HG02870 (cell line): ENCODE measurements at regions not wholly inside any gene's neighbourhood (a gene's known extent, or its start where the extent isn't known, plus 50 kb on each side); places are given as distances from the start of the nearest gene placed in this dataset.
A peak's percentile ranks its signal among the peaks of the same experiment; 100 is the strongest.

ENCODE experiments used
- ATAC-seq: cut with Tn5 transposase; IDR thresholded peaks from one replicate; pipeline ENCODE4 v1.9.1; 2021; ENCODE audit warnings: mild to moderate bottlenecking, moderate library complexity; ENCODE audit not compliant: unreplicated experiment

DNA sequence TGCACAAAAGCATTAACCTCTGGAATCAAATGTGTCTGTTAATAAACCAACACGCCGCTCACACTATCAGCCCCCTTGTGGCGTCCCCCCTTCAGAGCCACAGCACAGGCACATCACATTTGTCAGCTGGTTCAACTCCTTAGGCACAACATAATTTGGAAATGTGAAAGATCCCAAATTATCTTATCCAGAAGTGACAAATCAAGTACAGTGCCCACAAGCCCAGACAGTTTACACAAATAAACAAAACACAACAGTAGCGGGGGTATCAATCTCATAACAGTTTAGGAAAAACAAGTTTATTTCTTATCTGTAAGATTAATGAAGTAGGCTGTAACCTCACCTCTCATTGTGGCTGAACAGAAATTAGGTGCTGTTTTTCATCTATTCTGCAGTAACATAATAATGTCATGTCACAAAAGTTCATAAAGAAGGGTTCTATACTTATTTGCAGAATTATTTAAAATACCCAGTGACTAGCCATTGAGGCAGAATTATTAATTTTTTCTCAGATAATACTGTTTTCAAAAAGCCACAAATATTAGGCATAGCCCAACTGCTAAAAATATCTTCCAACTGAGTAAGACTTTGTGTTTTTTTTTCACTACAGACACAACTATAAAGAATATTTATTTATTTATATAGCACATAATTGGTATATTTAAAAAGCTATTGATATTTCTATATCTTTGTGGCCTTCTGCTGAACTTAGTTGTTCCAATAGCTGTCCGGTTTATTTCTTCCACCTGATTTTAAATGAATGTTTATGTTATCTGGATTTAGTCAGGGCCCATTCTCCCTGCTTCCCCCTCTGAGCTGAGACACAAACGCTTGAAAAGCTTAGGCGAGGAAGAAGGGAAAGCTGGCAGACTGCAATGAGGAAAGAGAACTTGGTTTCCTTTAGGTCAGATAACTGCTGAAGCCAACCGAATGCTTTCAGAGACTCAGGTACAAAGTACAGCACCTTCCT is 214.7 kb downstream of the QDPR start:
- ATAC-seq, result no peak

DNA sequence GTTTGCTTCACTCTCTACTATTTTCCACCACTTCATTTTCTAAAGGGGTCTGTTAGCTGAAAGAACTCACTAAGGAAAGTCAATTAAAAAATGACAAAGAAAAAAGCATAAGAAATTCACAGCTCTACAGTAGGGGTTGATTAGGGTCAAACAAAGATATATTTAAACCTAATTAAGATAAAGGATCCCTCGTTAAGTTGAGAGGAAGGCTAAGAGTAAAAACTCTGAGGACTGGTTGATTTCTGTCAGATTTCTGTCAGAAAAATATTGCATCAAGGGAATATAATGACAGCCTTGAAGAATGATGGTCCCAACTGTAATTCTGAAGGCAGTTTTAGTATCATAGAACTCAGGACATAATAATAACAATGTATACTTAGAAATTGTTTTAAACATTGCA is 218.0 kb downstream of the QDPR start:
- ATAC-seq, result no peak

DNA sequence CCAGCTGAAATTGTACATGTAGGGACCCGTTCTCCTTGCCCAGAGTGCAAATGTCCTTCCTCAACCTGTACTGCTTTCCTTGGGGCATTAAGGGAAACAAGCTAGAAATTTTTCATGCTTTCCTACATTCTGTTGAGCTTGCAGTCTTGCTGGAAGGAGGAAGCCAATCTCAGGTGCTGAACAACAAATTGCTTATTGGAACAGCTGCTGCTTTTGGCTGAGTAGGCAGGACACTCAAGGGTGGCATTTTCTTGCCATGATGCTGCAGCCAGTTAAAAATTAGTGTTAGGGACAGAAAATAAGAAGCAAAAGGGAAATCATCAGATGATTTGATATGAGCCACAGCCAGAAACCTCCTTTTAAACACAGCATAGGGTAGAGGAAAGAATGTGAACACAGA is 223.7 kb downstream of the QDPR start:
- no peak for ATAC-seq

DNA sequence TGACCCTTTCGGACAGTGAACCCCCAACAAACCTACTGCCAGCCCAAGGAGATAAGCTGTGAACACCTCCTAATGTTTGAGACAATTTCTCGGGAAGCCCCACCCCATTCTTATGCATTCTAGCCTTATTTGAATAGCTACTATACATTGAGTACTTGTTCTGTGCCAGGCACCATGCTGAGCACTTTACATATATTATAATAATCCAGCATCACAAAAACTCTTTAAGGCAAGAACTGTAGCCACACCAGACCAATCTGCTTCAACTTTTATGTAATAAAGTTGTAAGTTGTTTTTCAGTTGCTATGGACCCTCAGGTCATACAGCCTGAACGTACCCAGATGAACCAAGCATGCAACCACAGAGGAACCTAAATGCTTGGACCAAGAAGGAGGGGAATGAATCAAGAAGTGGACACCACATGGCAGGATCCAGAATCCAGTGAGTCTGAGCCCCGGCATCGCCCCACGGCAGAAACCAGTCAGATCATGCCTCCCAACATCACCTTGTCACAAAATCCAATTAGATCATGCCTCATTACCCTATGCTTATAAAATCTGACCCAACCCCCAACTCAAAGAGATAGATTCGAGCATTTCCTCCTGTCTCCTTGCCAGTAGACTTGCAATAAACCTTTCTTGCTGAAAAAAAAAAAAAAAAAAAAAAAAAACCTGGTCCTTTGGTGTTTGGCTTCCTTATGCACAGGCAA is 225.0 kb downstream of the QDPR start:
- no peak for ATAC-seq

GRCh38 chr4:17285747-17286146 is 226.1 kb downstream of the QDPR start:
- no peak for ATAC-seq

DNA sequence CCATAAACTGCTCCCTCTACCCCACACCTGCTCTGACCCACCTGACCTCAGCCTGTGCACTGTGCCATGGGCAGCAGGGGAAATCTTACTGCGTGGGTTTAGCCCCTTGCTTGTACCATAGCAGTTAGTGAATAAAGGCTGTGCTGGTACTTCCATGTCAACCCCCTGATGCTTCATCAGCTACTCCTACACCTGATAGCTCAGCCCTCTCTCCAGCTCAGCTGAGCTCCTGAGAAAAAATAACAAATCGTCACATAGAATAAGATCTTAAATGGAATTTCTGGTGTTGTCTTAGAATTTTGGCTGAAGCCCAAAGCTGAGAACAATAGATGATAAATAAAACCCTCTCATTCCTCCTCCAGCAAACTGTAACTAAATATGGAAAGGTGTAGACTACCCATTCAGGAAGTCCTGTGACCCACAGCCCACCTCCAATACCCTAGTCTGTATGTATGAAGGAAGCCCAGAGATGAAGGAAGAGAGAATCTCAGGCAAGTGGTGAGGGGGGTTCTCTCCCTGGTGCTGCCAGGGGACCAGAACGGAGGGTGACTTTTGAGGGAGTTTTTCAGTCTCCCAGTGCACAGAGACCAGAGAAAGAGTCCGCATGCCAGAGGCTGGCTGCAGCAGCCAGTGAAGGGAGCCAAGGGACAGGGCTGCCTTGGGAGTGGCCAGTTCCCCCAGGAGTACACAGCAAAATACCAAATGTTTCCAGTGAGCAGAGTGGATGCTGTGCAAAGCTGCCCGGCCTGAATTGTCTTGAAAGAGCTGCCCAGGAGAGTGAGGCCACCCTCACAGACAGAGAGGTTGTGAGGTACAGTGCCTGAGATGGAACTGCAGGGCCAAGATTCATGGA is 227.3 kb downstream of the QDPR start:
- ATAC-seq, result no peak

GRCh38 chr4:17283832-17284231 is 228.1 kb downstream of the QDPR start:
- no peak for ATAC-seq

DNA sequence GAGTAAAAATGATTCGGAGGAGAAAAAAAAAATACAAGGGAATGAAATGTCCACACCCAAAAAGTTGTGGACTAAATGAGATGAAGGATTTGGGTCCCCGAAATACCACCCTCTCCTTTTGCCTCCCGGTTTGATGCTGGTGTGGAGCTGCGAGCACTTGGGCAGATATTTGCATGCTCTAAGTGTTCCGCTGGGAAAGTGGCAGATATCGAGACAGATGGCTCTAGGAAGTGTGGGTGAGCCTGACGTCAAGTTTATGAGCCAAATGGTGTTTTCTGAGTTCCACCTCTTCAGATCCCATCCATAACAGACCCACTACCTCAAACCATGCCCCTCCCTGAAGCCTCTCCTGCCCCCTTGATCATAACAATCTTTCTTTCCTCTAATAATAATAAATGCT is 228.6 kb downstream of the QDPR start:
- no peak for ATAC-seq

GRCh38 chr4:17280261-17281018 is 231.4 kb downstream of the QDPR start:
- ATAC-seq, result no peak

DNA sequence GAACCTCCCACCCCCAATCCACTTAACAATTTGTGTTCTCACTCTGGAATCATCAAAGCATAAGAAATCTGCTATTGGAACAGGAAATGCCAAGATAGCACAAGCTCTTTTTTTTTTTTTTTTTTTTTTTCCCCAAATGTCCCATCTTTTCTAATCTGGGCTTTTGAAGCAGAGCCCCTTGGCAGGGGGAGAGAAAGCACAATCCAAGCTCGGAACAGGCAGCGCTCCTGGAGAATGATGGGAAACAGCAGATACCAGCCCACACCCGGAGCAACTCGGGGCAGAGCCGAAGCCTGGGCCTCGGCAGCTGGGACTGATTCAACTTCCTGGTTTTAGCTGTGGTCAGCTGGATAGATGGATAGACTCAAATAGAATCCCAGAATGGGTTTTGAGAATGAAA is 235.1 kb downstream of the QDPR start:
- ATAC-seq, result no peak

GRCh38 chr4:17275836-17276235 is 236.1 kb downstream of the QDPR start:
- ATAC-seq, result no peak

DNA sequence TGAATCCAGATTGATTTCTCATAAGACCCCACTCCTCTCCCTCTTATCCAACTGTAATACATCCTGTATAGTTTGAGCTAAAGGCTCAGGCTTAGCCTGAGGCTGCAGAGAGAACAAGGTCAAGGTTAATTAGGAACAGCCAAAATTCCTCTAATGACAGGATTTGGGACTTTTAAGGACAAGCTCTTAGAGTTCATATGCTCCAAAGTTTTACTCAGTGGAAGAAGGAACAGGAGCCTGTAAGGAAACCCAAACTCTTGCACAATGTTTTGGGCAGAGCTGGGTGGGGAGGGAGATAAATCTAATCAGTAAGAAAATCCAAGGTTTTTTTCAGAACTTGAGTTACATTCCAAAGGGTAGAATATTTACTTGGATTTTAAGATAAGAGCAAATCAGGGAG is 238.8 kb downstream of the QDPR start:
- no peak for ATAC-seq

DNA sequence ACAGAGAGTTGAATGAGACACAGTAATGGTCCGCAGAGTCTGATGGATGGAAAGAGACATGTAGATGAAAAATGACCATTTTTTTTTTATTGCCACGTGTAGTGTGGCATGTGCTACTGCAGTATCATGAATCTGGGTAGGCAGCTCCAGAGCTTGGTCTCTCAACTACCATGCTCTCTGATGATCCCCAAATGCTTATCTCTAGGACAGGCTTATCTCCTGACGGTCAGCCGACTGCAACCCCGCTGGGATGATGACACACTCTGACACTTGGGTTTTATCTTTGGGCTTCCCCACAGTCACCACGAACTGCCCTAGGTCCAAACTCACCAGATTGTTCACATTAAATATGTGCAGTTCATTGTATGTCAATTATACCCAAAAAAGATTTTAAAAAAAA is 239.7 kb downstream of the QDPR start:
- ATAC-seq, result no peak

- ATAC-seq, result no peak
These were observed 246.2 kb downstream of the QDPR start for GRCh38 chr4:17265653-17266052.

- ATAC-seq, result no peak
These were observed 246.8 kb downstream of the QDPR start for GRCh38 chr4:17265139-17265538.

DNA sequence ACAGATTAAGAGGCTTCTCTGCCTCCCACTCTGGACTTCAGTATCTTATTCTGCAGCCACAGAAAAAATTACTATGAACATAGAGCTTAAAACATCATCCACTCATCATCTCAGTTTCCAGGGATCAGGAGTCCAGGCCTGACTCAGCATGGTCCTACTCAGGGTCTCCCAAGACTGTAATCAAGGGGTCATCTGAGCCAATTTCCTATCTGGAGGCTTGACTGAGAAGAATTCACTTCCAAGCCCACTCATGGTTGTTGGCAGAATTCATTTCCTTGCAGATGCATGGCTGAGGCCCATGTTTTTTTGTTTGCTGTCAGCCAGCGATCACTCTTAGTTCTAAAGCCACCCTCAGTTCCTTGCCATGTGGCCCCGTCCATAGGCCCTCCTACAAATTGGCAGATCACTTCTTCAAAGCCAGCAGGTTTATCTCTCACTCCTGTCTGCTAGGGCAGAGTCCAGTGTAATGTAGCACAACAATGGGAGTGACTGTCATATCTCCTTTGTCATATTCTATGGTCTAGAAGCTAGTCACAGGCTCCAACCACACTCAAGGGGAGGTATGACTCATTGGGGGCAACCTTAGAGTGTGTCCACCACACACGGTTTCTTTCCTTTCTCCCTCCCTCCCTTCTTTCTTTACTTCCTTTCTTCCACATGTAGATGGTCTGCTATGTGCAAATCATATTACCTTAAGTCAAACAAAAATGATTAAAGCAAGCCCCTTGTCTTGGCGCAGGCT is 251.6 kb downstream of the QDPR start:
- peak; percentile 64 for ATAC-seq

- no peak for ATAC-seq
These were observed 253.8 kb downstream of the QDPR start for GRCh38 chr4:17258106-17258505.

DNA sequence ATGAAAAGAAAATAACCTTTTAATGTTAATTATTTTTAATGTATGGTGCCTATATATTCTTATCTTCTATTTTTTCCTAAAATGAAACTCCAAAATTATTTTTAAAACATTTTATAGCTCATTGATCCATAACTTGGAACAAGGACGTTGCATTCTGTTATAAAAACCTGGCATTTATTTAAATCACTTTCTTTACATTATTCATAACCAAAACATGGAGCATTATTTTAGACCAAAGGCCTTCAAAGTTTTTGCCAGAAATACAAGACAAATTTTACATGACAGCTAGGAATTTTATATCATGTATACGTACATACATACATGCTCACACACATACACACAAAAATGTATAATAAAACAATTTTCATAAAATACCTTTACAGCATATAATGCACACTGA is 259.8 kb downstream of the QDPR start:
- no peak for ATAC-seq

- ATAC-seq, result no peak
These were observed 260.8 kb downstream of the QDPR start for GRCh38 chr4:17251101-17251500.

GRCh38 chr4:17250591-17250990 is 261.3 kb downstream of the QDPR start:
- no peak for ATAC-seq
